Gastrocnemius medialis (tissue), 4 donors: ENCODE measurements at regions not wholly inside any gene's neighbourhood (a gene's known extent, or its start where the extent isn't known, plus 50 kb on each side); places are given as distances from the start of the nearest gene placed in this dataset.

Source experiments
- CTCF ChIP-seq, 5 experiments: fragments of 450-650 bp in 3 of 5; fragments of 200-600 bp in 2 of 5; sonication (generic) in 2 of 5; IDR thresholded peaks in 4 of 5; conservative IDR thresholded peaks in 1 of 5; 1 replicate in 4 of 5; 2 replicates in 1 of 5; pipeline ENCODE4 v1.5.1; 2016 to 2019; ENCODE audit warnings: antibody characterized with exemption in 5 of 5, mild to moderate bottlenecking in 3 of 5, moderate library complexity in 3 of 5
- POLR2A ChIP-seq, 2 donors: fragments of 450-650 bp; IDR thresholded peaks; one replicate each; pipeline ENCODE4 v1.6.1; 2017; ENCODE audit warnings: antibody characterized with exemption in 2 of 2, mild to moderate bottlenecking in 2 of 2, moderate library complexity in 2 of 2

DNA sequence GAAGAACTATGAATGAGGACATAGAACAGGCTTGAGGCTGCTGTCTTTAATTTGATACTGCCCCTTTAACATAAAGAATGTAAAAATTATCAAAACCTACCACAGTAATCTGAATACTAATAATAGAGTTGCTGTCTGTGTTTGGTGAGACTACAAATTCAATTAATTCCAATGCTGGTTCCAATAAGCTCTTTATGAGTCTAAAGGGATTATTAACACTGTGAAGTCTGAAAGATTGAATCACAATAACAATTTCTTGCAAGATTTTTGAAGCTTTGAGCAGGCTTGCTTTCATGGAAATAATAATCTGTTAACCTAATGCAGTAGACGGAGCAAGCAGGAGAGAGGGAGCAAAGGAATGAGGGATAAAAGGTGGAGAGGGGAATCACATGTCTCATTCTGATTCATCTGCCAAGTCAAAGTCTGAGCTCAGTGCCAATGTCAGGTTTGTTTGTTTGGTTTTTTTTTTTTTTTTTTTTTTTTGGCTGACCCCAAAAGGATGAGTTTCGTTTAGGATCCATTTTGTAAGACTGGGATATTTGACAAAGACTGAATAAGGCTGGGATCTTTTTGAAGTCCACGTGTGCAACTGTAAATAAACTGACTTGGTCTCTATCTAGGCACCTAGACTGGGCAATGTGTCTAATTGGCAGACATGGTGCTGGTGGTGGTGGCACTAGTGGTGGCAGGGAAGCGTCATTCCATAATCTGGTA, 211.6 kb downstream of the RNF144B start:
- no peak for TF ChIP-seq CTCF (IDR thresholded peaks at IDR 0.05 in 4 of 5, conservative IDR thresholded peaks at IDR 0.05 in 1 of 5)
- no peak for TF ChIP-seq POLR2A (IDR thresholded peaks at IDR 0.05)
